H7 (cell line): ENCODE measurements at regions not wholly inside any gene's neighbourhood (a gene's known extent, or its start where the extent isn't known, plus 50 kb on each side); places are given as distances from the start of the nearest gene placed in this dataset.

ENCODE experiments used
- DNase-seq: peaks from one replicate; pipeline ENCODE4 v3.0.0; 2012
- H3K27me3 ChIP-seq: 2 replicates; pipeline ENCODE4 v1.6.0; 2011; ENCODE audit warnings: mild to moderate bottlenecking, low read length; ENCODE audit not compliant: control insufficient read depth, insufficient read depth
- H3K36me3 ChIP-seq: replicated peaks from 2 replicates; pipeline ENCODE4 v1.5.1; 2011; ENCODE audit warnings: low read length; ENCODE audit not compliant: control insufficient read depth, insufficient read depth
- H3K4me3 ChIP-seq: 2 replicates; pipeline ENCODE4 v1.5.1; 2011; ENCODE audit warnings: low read depth, mild to moderate bottlenecking, control low read depth, low read length, moderate library complexity; ENCODE audit not compliant: insufficient read depth

DNA sequence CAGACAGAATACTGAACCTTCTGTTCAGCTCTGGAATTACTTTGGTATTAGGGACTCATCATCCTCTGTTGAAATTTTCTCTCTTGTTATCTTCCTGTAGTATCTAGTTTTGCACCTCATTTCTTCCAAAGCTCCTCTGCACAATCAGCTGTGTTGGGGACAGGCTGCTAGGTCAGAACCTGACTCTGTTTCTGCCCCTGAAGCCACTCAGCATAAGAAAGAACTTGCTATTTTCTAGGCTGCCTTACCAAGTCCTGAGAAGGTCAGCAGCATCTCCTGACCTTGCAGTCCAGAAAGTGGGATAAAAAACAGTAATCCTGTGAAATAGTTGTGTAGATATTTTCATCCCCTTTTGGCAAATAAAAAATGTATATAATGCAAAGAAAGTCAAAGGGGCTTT is 862.6 kb downstream of the SORCS3 start:
- no peak for DNase-seq

DNA sequence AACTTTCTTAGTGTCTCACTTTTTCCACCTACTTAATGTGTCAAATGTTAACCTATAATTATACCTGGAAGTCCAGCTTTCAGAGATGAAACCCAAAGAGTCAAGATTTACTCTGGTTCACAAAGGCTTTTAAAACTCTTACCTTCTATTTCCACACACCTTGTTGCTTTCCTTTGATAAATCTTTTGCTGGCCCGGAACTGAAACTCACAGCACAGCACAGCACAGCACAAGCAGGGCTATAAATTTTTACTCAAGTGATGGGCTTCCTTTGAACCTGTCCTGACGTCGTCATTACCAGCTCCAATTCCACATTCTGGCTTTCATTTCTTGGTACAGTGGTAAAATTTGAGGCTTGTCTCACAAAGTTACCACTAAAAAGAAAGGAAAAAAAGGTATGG is 861.0 kb downstream of the SORCS3 start:
- Histone ChIP-seq H3K36me3 (no peaks in the 10 kb centered on the region), H3K27me3 (no peaks in the 10 kb centered on the region), H3K4me3 (no peak overlapping the region)
- no peak for DNase-seq

More for the DNA sequence above, 862.6 kb downstream of the SORCS3 start:
- Histone ChIP-seq H3K4me3 (no peak overlapping the region), H3K27me3 (no peaks in the 10 kb centered on the region), H3K36me3 (no peaks in the 10 kb centered on the region)

GRCh38 chr10:105494944-105495343 is 853.9 kb downstream of the SORCS3 start:
- Histone ChIP-seq H3K27me3 (no peaks in the 10 kb centered on the region), H3K36me3 (no peaks in the 10 kb centered on the region), H3K4me3 (no peak overlapping the region)
- DNase-seq: no peak

GRCh38 chr10:105494303-105494702 is 853.2 kb downstream of the SORCS3 start:
- no peak for DNase-seq
- no peak overlapping the region for H3K4me3 ChIP-seq
- H3K36me3 ChIP-seq: no peaks in the 10 kb centered on the region
- H3K27me3 ChIP-seq: no peaks in the 10 kb centered on the region

DNA sequence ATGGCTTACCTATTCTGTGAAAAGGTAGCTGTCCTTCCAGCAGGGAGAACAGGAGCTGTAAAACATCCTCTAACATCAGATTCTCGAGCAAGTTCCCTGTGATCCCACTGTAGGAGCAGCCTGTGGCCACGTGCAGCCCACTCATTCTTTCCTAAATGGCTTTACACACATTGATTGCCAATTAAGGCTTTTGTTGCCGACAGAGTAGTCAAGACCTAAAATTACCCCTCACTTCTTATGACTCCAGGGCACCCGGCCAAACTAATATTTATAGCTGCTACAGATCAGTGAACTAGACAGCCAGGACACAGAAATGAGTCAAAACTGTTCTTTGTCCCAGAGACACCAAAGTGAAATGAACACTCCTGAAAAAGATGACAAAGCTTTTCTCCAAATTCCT is 832.1 kb downstream of the SORCS3 start:
- H3K36me3 ChIP-seq: no peaks in the 10 kb centered on the region
- H3K4me3 ChIP-seq: no peak overlapping the region
- no peak for DNase-seq
- no peaks in the 10 kb centered on the region for H3K27me3 ChIP-seq

DNA sequence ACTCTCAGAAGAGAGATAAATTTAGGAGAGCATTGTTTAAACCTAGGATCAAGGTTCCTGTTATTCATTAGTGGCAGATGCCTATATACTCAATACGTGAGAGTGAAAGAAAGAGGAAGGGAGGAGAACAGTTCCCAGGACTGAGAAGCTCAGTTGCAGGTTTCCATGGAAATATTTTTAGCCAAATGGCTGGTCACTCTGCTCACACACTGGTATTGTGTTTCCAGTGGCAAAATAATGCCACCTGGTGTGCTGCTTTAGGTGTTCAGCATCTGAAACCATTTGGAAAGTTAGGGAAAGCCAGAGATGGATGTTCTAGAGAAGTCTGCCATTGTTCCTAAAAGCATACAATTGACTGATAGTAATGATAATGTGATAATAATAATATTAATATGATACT is 827.7 kb downstream of the SORCS3 start:
- Histone ChIP-seq H3K36me3 (no peaks in the 10 kb centered on the region), H3K27me3 (no peaks in the 10 kb centered on the region), H3K4me3 (no peak overlapping the region)
- no peak for DNase-seq

- no peak for DNase-seq
- Histone ChIP-seq H3K36me3 (no peaks in the 10 kb centered on the region), H3K4me3 (no peak overlapping the region), H3K27me3 (no peaks in the 10 kb centered on the region)
These were observed 825.4 kb downstream of the SORCS3 start for GRCh38 chr10:105466521-105466920.

- Histone ChIP-seq H3K36me3 (no peaks in the 10 kb centered on the region), H3K27me3 (no peaks in the 10 kb centered on the region), H3K4me3 (no peak overlapping the region)
- DNase-seq: no peak
These were observed 793.9 kb downstream of the SORCS3 start for GRCh38 chr10:105434970-105435369.

DNA sequence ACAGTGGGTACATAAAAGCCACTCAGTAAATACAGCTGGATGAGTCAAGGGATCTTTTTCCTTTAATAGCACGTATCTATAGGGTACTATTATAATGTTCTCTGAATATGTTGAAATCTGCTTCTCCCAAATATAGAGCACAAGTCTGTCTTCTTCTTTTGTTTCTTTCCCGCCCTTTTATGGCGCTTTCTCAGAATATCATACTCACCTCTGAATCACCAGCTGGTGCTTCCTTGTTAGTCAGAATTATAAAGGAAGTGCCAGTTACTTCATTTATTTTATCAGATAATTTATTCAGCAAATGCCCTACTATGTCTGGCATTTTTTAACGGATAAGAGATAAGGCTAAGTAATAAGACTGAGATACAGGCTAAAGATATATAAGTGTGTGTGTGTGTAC is 772.9 kb downstream of the SORCS3 start:
- Histone ChIP-seq H3K27me3 (no peaks in the 10 kb centered on the region), H3K36me3 (no peaks in the 10 kb centered on the region), H3K4me3 (no peak overlapping the region)
- DNase-seq: no peak

DNA sequence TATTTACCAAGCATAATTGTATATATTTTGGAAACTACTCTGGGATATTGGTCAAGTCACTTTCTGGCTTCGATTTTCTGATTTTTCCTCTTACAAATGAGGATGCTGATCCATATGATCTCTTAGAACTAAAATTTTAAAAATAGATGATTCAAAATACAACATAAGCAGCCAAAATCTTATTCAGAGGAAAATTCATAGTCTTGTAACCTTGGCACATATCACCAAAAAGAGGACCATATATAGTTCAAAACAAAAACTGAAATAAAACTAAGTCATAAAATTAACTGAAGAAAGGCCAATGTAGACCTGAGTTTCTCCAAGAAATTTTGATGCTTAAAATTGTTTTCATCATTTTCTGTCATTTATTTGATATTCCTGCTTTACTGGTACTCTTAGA is 768.3 kb downstream of the SORCS3 start:
- H3K36me3 ChIP-seq: no peaks in the 10 kb centered on the region
- no peak for DNase-seq
- no peaks in the 10 kb centered on the region for H3K27me3 ChIP-seq
- H3K4me3 ChIP-seq: no peak overlapping the region

DNA sequence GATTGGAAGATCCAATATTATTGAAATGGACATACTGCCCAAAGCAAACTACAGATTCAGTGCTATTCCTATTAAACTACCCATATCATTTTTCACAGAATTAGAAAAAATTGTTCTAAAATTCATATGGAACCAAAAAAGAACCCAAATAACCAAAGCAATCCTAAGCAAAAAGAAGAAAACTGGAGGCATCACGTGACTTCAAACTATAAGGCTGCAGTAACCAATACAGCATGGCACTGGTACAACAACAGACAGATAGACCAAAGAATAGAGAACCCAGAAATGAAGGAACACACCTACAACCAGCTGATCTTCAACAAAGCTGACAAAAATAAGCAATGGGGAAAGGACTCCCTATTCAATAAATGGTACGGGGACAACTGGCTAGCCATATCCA is 765.4 kb downstream of the SORCS3 start:
- DNase-seq: no peak
- no peaks in the 10 kb centered on the region for H3K36me3 ChIP-seq
- no peaks in the 10 kb centered on the region for H3K27me3 ChIP-seq
- H3K4me3 ChIP-seq: no peak overlapping the region

GRCh38 chr10:105398202-105398601 is 757.1 kb downstream of the SORCS3 start:
- Histone ChIP-seq H3K27me3 (no peaks in the 10 kb centered on the region), H3K4me3 (no peak overlapping the region), H3K36me3 (no peaks in the 10 kb centered on the region)
- DNase-seq: no peak

DNA sequence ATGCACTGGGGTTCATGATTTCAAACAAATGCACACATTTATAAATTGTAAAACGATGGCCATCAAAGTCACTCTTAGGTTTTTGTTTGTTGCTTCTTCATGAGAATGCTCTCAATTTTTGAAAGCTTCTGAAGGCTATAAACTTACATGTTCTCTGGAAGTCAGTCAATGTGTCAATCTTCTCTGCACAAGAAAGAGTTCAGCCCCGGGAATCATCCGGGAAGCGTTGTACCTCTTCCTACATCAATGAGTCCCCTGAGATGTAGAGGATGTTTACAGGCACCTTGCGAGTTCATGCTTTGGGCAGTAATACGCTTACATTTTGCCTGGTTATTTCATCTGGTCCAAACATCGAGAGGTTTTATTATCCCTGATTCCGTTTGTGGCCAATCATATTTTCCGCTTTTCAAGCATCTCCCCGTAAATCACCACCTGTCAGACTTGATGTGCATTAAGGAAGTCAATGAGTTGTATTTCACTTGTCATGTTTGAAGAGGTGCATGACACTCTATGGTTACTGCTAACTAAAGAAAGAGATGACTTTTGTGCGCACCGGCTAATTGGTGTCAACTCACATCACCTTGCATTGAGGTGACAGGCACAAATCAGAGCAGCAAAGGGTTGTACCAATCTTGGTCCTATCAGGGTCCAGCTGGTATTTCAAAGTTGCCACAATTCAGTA is 750.7 kb downstream of the SORCS3 start:
- no peaks in the 10 kb centered on the region for H3K36me3 ChIP-seq
- H3K4me3 ChIP-seq: no peak overlapping the region
- H3K27me3 ChIP-seq: no peaks in the 10 kb centered on the region
- DNase-seq: no peak

GRCh38 chr10:105387971-105388370 is 746.9 kb downstream of the SORCS3 start:
- Histone ChIP-seq H3K36me3 (no peaks in the 10 kb centered on the region), H3K4me3 (no peak overlapping the region), H3K27me3 (no peaks in the 10 kb centered on the region)
- DNase-seq: no peak

DNA sequence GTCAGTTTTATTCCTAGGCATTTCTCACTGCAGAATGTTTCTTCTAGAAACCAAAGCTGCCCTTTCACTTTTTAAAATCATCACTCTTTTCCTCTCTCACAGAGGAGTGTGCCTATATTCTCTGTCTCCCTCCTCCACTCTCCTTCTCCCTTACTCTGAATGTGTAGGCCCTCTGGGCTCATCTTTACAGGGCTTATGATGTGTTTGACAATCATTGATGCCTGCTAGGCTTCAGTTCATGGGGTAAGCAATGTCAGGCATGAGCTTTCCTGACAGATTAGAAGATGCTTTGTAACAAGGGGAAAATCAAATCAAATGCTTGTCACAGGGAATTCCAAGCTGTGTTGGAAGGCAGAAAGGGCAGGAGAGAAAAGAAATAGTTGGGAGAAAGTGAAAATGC is 742.9 kb downstream of the SORCS3 start:
- Histone ChIP-seq H3K36me3 (no peaks in the 10 kb centered on the region), H3K4me3 (no peak overlapping the region), H3K27me3 (no peaks in the 10 kb centered on the region)
- no peak for DNase-seq

GRCh38 chr10:105370692-105371091 is 729.6 kb downstream of the SORCS3 start:
- no peak overlapping the region for H3K4me3 ChIP-seq
- DNase-seq: no peak
- H3K27me3 ChIP-seq: no peaks in the 10 kb centered on the region
- H3K36me3 ChIP-seq: no peaks in the 10 kb centered on the region
